ENCODE measurements at regions not wholly inside any gene's neighbourhood (a gene's known extent, or its start where the extent isn't known, plus 50 kb on each side); places are given as distances from the start of the nearest gene placed in this dataset.

DNA sequence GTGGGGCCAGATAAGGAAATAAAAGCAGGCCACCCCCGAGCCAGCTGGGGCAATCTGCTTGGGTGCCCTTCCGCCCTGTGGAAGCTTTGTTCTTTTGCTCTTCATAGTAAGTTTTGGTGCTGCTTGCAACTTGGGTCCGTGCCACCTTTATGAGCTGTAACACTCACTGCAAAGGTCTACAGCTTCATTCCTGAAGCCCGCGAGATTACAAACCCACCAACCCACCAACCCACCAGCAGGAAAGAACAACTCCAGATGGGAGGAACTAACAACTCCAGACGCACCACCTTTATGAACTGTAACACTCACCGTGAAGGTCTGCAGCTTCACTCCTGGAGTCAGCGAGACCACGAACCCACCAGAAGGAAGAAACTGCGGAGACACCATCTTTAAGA lies 84.2 kb upstream of the ARRDC4 start:
- H3K9me3 ChIP-seq (ENCODE audit: low read depth), result no peaks in the 10 kb centered on the region
- no peak for DNase-seq (ENCODE audit: low read depth in 1 of 2, low spot score in 1 of 2)
- H3K27ac ChIP-seq, result no peak overlapping the region
- H3K36me3 ChIP-seq, result no peaks in the 10 kb centered on the region
- H3K4me3 ChIP-seq, result no peak overlapping the region
- H3K4me1 ChIP-seq (ENCODE audit: low read depth), result no peaks in the 10 kb centered on the region
- TF ChIP-seq, protein P1, sequence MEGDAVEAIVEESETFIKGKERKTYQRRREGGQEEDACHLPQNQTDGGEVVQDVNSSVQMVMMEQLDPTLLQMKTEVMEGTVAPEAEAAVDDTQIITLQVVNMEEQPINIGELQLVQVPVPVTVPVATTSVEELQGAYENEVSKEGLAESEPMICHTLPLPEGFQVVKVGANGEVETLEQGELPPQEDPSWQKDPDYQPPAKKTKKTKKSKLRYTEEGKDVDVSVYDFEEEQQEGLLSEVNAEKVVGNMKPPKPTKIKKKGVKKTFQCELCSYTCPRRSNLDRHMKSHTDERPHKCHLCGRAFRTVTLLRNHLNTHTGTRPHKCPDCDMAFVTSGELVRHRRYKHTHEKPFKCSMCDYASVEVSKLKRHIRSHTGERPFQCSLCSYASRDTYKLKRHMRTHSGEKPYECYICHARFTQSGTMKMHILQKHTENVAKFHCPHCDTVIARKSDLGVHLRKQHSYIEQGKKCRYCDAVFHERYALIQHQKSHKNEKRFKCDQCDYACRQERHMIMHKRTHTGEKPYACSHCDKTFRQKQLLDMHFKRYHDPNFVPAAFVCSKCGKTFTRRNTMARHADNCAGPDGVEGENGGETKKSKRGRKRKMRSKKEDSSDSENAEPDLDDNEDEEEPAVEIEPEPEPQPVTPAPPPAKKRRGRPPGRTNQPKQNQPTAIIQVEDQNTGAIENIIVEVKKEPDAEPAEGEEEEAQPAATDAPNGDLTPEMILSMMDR (IDR thresholded peaks at IDR 0.05; ENCODE audit: low read depth, low read length), result no peak
- no peaks in the 10 kb centered on the region for H3K27me3 ChIP-seq

DNA sequence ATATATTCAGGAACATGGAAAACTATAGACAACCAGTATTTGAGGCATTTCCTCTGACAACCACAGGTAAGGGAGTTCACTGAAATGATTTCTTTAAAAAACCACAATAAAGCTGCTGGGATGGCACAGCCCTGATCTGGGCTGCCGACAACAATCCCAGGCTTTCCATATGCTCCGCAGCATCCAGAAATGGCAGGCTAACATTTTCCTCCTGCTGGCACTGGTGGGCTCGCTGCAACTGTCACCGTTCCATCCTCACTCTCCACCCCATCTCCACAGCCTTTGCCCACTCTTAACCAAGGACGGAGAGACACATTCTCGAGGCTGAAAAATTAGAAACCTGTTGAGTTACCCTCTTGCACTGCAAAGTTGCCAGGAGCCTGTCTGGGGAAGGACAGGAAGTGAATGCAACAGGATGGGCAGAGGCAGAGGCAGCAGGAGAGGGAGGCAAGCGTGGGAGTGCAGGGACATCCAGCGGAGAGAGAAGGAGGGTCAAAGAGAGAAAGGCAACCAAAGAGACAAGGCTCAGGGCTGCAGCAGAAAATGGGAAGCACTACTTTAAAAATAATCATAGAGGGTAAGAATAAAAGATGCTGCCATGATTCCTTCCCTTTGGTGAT lies 79.0 kb upstream of the ARRDC4 start:
- Histone ChIP-seq H3K4me3 (no peak overlapping the region), H3K36me3 (no peaks in the 10 kb centered on the region), H3K27ac (no peak overlapping the region), H3K9me3 (ENCODE audit: low read depth) (no peaks in the 10 kb centered on the region), H3K4me1 (ENCODE audit: low read depth) (no peaks in the 10 kb centered on the region), H3K27me3 (peaks cover 2% of the 10 kb centered on the region)
- TF ChIP-seq, protein P1 (IDR thresholded peaks at IDR 0.05; ENCODE audit: low read depth, low read length), result no peak
- DNase-seq (ENCODE audit: low read depth in 1 of 2, low spot score in 1 of 2), result no peak

DNA sequence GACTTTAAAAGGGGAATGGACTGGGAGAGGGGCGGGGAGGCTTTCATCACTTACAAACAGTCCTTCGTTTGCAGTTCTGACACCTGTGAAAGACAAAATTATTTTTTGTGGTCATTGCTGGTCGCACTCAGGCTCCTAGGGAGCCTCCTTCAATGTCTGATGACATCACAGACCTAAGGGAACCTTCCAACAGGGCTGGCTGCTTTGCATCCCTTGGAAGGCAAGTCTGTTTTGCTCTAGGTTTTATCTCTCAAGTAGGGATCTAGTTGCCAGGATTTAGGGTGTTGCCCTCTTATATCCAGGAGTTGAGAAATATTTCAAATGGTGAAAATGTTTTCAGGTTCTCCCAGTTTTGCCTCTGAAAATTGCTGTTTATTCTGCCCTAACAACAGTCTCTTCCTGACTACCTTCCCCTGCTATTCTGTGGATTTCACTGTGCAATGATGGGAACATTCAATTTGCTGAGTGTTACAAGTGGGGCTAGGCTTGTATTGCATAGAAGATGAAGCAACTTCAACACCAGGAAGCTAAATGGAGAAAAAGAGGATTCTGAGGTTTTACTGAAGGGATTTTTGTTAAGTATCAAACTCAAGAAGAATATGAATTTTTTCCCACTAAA lies 75.9 kb upstream of the ARRDC4 start:
- peaks cover 2% of the 10 kb centered on the region for H3K27me3 ChIP-seq
- no peak overlapping the region for H3K27ac ChIP-seq

DNA sequence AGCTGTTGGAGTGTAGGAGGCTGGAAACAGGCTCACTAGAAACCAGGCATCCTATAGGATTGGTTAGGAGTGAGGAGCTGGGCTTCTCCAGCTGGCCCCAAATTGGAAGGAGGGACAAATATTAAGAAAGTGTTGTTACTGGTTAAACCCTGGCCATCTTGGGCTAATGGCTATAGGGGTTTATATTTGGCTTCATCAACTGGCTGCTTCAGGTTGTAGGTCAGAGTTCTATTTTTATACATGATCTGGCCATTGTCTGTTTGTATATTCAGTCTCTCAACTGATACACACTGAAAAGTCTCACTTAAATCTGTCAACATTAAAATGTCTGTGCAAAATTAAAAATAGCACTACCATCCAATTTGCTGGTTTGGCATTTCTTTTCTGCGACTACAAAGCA lies 70.2 kb upstream of the ARRDC4 start:
- H3K27me3 ChIP-seq, result peaks cover 2% of the 10 kb centered on the region
- TF ChIP-seq, protein P1 (IDR thresholded peaks at IDR 0.05; ENCODE audit: low read depth, low read length), result no peak
- peak overlapping the region; percentile 65 for H3K27ac ChIP-seq
- DNase-seq (ENCODE audit: low read depth in 1 of 2, low spot score in 1 of 2), result peak in 1 of 2 donors; percentile 66
- no peak overlapping the region for H3K4me3 ChIP-seq
- no peaks in the 10 kb centered on the region for H3K9me3 ChIP-seq (ENCODE audit: low read depth)
- no peaks in the 10 kb centered on the region for H3K36me3 ChIP-seq
- peaks cover 30% of the 10 kb centered on the region for H3K4me1 ChIP-seq (ENCODE audit: low read depth)

More for the DNA sequence above, 75.9 kb upstream of the ARRDC4 start:
- Histone ChIP-seq H3K4me1 (ENCODE audit: low read depth) (peaks cover 8% of the 10 kb centered on the region), H3K36me3 (no peaks in the 10 kb centered on the region), H3K9me3 (ENCODE audit: low read depth) (no peaks in the 10 kb centered on the region), H3K4me3 (no peak overlapping the region)
- no peak for DNase-seq (ENCODE audit: low read depth in 1 of 2, low spot score in 1 of 2)
- TF ChIP-seq, protein P1 (IDR thresholded peaks at IDR 0.05; ENCODE audit: low read depth, low read length), result no peak

DNA sequence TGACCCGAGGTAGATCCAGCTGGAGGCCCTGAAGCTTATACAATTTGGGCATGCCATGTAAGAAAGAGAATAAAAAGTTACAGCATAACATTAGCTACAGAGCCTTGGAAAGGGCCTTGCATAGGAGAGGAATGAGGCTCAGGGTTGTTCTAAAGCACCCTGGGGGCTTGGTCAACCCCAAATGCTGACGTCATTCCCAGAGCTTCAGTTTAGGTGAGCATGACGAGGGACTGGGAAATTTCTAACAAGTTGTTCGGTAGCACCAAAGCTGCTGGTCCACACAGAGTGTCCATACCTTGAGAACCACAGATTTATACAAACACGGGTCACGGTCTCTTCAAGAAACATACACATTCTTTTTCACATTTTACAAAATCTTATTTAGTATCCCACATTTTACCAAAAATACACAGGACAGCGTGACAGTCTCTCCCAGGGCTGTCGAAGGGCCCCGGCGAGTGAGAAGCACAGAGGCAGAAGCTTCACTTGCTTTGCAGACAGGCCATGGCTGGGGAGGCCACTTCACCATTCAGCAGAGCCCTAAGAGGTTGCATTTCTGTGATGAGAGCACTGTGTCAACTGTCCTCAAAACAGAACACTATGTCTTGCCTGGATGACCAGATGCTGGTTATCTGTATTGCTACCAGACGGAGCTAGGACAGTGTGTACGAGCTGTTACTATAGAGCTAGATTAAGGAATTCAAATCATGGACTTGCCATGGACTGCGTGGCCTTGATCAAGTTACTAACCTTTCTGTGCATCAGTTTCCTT lies 68.2 kb upstream of the ARRDC4 start:
- Histone ChIP-seq H3K4me1 (ENCODE audit: low read depth) (peaks cover 30% of the 10 kb centered on the region), H3K36me3 (no peaks in the 10 kb centered on the region), H3K9me3 (ENCODE audit: low read depth) (no peaks in the 10 kb centered on the region), H3K27ac (peak overlapping the region; percentile 50), H3K4me3 (no peak overlapping the region), H3K27me3 (no peaks in the 10 kb centered on the region)
- DNase-seq (ENCODE audit: low read depth in 1 of 2, low spot score in 1 of 2), result no peak
- TF ChIP-seq, protein P1 (IDR thresholded peaks at IDR 0.05; ENCODE audit: low read depth, low read length), result no peak
